Keratinocyte (primary cell): ENCODE measurements at regions not wholly inside any gene's neighbourhood (a gene's known extent, or its start where the extent isn't known, plus 50 kb on each side); places are given as distances from the start of the nearest gene placed in this dataset.

Experiments used
- DNase-seq: peaks from one replicate; pipeline ENCODE4 v3.0.0-alpha.2; 2011; ENCODE audit warnings: low read depth, missing footprints, low spot score
- FAIRE-seq: peaks from 2 replicates; lab custom pipeline; 2011; peaks lifted over from hg19 to GRCh38; lab: Jason Lieb, UNC
- H2AFZ ChIP-seq: 2 replicates; pipeline ENCODE4 v1.6.0; 2012; ENCODE audit warnings: low read length, control low read depth, inconsistent platforms; ENCODE audit not compliant: control insufficient read depth
- H3K27ac ChIP-seq: 2 replicates; pipeline ENCODE4 v1.5.1; 2011; ENCODE audit warnings: low read length; ENCODE audit not compliant: control insufficient read depth, insufficient read depth
- H3K27me3 ChIP-seq: 3 replicates; pipeline ENCODE4 v1.6.0; 2011; ENCODE audit warnings: low read length; ENCODE audit not compliant: control insufficient read depth, insufficient read depth; ENCODE audit errors: extremely low read depth
- H3K36me3 ChIP-seq, 2 experiments: 2 replicates in 1 of 2; 3 replicates in 1 of 2; pipeline ENCODE4 v1.5.1; 2011; ENCODE audit warnings: low read length in 2 of 2, mild to moderate bottlenecking in 1 of 2; ENCODE audit not compliant: control insufficient read depth in 2 of 2, insufficient read depth in 2 of 2; ENCODE audit errors: extremely low read depth in 1 of 2
- H3K4me1 ChIP-seq: 3 replicates; pipeline ENCODE4 v1.5.1; 2011; ENCODE audit warnings: low read length; ENCODE audit not compliant: control insufficient read depth, insufficient read depth; ENCODE audit errors: extremely low read depth
- H3K4me2 ChIP-seq: 3 replicates; pipeline ENCODE4 v1.6.0; 2011; ENCODE audit warnings: low read depth, low read length; ENCODE audit not compliant: control insufficient read depth, insufficient read depth; ENCODE audit errors: extremely low read depth
- H3K4me3 ChIP-seq, 3 experiments: fragments of 200-600 bp in 1 of 3; sonication (generic) in 1 of 3; 2 replicates in 2 of 3; 3 replicates in 1 of 3; pipeline ENCODE4 v1.5.1; 2011 to 2016; ENCODE audit warnings: low read length in 3 of 3, mild to moderate bottlenecking in 3 of 3, control low read depth in 2 of 3, inconsistent platforms in 1 of 3, low read depth in 1 of 3, mixed read lengths in 1 of 3, mixed run types in 1 of 3, moderate library complexity in 1 of 3; ENCODE audit not compliant: control insufficient read depth in 2 of 3, insufficient read depth in 2 of 3; ENCODE audit errors: extremely low read depth in 1 of 3
- H3K79me2 ChIP-seq: 2 replicates; pipeline ENCODE4 v1.6.0; 2012; ENCODE audit warnings: low read length; ENCODE audit not compliant: control insufficient read depth, insufficient read depth
- H3K9ac ChIP-seq: 3 replicates; pipeline ENCODE4 v1.6.0; 2011; ENCODE audit warnings: low read length; ENCODE audit not compliant: control insufficient read depth, insufficient read depth; ENCODE audit errors: extremely low read depth
- H3K9me1 ChIP-seq: 3 replicates; pipeline ENCODE4 v1.6.0; 2011; ENCODE audit warnings: low read length; ENCODE audit not compliant: control insufficient read depth, insufficient read depth; ENCODE audit errors: extremely low read depth
- H3K9me3 ChIP-seq: 2 replicates; pipeline ENCODE4 v1.5.1; 2012; ENCODE audit warnings: low read depth, low read length; ENCODE audit not compliant: control insufficient read depth
- H4K20me1 ChIP-seq: 3 replicates; pipeline ENCODE4 v1.6.0; 2011; ENCODE audit warnings: low read length; ENCODE audit not compliant: control insufficient read depth, insufficient read depth; ENCODE audit errors: extremely low read depth
- EZH2 ChIP-seq: IDR thresholded peaks from one replicate; pipeline ENCODE4 v1.6.1; 2012; ENCODE audit warnings: inconsistent platforms, mild to moderate bottlenecking, low read length, moderate library complexity
- dilution Hi-C: fragments of 300-500 bp; cut with MboI; formaldehyde crosslinking; loops from one replicate; pipeline ENCODE4 v1.7.0; 2020; ENCODE audit warnings: low sequenced_read_pairs; ENCODE audit not compliant: extremely low pct_ligation_motif_present
- TF ChIP-seq, protein P1 (sequence below), 3 experiments: IDR thresholded peaks in 1 of 3; conservative IDR thresholded peaks in 1 of 3; optimal IDR thresholded peaks in 1 of 3; 2 replicates in 2 of 3; 3 replicates in 1 of 3; pipeline versions ENCODE3 to v1.5.1; 2011; ENCODE audit warnings: low read length in 3 of 3, mild to moderate bottlenecking in 3 of 3, moderate library complexity in 2 of 3, control low read depth in 1 of 3, inconsistent platforms in 1 of 3; ENCODE audit not compliant: insufficient read depth in 2 of 3; ENCODE audit errors: extremely low read depth in 1 of 3

DNA sequence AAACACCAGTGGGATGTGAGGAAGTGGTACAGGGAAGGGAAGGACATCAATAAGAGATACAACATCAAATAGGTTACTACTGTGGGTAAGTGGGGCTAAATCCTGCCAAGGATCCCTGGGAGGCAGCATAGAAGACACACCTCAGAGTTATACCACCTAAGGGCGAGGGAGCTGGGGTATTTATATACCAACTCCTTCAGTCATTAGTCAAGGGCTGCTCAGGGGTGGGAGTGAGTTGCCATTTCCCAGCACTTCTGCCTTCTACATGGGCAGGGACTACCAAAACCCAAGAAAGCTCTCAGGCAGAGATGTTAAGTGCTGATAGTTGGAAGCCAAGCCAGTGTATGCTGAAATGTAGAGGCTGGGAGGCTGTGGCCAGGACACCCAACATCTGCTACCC lies 57.5 kb upstream of the MARCHF10 start:
- DNase-seq (no peak), FAIRE-seq (no peak)
- Histone ChIP-seq H4K20me1 (no peaks in the 10 kb centered on the region), H3K4me2 (no peak overlapping the region), H3K27ac (no peak overlapping the region), H2AFZ (no peak overlapping the region), H3K36me3 (no peaks in the 10 kb centered on the region), H3K27me3 (peaks cover 3% of the 10 kb centered on the region), H3K4me1 (peaks cover 8% of the 10 kb centered on the region), H3K9me3 (no peaks in the 10 kb centered on the region), H3K4me3 (no peak overlapping the region), H3K9ac (no peak overlapping the region), H3K9me1 (no peaks in the 10 kb centered on the region), H3K79me2 (no peaks in the 10 kb centered on the region)
- dilution Hi-C loops: no loop called here
- TF ChIP-seq EZH2: no peak
- TF ChIP-seq, protein P1, sequence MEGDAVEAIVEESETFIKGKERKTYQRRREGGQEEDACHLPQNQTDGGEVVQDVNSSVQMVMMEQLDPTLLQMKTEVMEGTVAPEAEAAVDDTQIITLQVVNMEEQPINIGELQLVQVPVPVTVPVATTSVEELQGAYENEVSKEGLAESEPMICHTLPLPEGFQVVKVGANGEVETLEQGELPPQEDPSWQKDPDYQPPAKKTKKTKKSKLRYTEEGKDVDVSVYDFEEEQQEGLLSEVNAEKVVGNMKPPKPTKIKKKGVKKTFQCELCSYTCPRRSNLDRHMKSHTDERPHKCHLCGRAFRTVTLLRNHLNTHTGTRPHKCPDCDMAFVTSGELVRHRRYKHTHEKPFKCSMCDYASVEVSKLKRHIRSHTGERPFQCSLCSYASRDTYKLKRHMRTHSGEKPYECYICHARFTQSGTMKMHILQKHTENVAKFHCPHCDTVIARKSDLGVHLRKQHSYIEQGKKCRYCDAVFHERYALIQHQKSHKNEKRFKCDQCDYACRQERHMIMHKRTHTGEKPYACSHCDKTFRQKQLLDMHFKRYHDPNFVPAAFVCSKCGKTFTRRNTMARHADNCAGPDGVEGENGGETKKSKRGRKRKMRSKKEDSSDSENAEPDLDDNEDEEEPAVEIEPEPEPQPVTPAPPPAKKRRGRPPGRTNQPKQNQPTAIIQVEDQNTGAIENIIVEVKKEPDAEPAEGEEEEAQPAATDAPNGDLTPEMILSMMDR (optimal IDR thresholded peaks at IDR 0.05 in 1 of 3, IDR thresholded peaks at IDR 0.05 in 1 of 3, conservative IDR thresholded peaks at IDR 0.05 in 1 of 3; ENCODE audit: extremely low read depth in 1 of 3, insufficient read depth in 2 of 3, low read length in 3 of 3): no peak

GRCh38 chr17:62862251-62862650 lies 54.1 kb upstream of the MARCHF10 start:
- peaks cover 8% of the 10 kb centered on the region for H3K4me1 ChIP-seq
- no peak overlapping the region for H3K9ac ChIP-seq
- no peaks in the 10 kb centered on the region for H4K20me1 ChIP-seq
- dilution Hi-C loops: no loop called here
- no peak overlapping the region for H3K27ac ChIP-seq
- H3K9me3 ChIP-seq: no peaks in the 10 kb centered on the region
- no peak overlapping the region for H2AFZ ChIP-seq
- no peaks in the 10 kb centered on the region for H3K27me3 ChIP-seq
- no peaks in the 10 kb centered on the region for H3K79me2 ChIP-seq
- DNase-seq (no peak), FAIRE-seq (no peak)
- H3K9me1 ChIP-seq: no peaks in the 10 kb centered on the region
- no peaks in the 10 kb centered on the region for H3K36me3 ChIP-seq
- H3K4me3 ChIP-seq: no peak overlapping the region
- TF ChIP-seq, protein P1 (optimal IDR thresholded peaks at IDR 0.05 in 1 of 3, IDR thresholded peaks at IDR 0.05 in 1 of 3, conservative IDR thresholded peaks at IDR 0.05 in 1 of 3; ENCODE audit: extremely low read depth in 1 of 3, insufficient read depth in 2 of 3, low read length in 3 of 3): no peak
- TF ChIP-seq EZH2: no peak
- H3K4me2 ChIP-seq: no peak overlapping the region
